Gastrocnemius medialis (tissue), 4 donors: ENCODE measurements at regions not wholly inside any gene's neighbourhood (a gene's known extent, or its start where the extent isn't known, plus 50 kb on each side); places are given as distances from the start of the nearest gene placed in this dataset.

Experiments
- ATAC-seq, 2 donors: fragments of 150-250 bp; one replicate each; pipeline ENCODE4 v1.9.1; 2016
- DNase-seq, 2 donors: peaks; one replicate each; pipeline ENCODE4 v3.0.0-alpha.2; 2019
- H3K27ac ChIP-seq, 4 donors: fragments of 200-600 bp; sonication (generic); 1 replicate in 1 of 4; 2 replicates in 3 of 4; pipeline ENCODE4 v1.5.1; 2016 to 2018; ENCODE audit warnings: mild to moderate bottlenecking in 2 of 4, moderate library complexity in 1 of 4
- H3K27me3 ChIP-seq, 3 donors: fragments of 200-600 bp; sonication (generic) in 2 of 3; 1 replicate in 1 of 3; 2 replicates in 2 of 3; pipeline versions ENCODE4 v1.5.1 to v1.6.0; 2016 to 2019; ENCODE audit warnings: mild to moderate bottlenecking in 1 of 3, moderate library complexity in 1 of 3
- H3K36me3 ChIP-seq, 2 donors: fragments of 200-600 bp; sonication (generic) in 1 of 2; one replicate each; pipeline ENCODE4 v1.5.1; 2017 to 2018
- H3K4me1 ChIP-seq, 2 donors: fragments of 200-600 bp; sonication (generic) in 1 of 2; one replicate each; pipeline ENCODE4 v1.5.1; 2016 to 2017; ENCODE audit warnings: mild to moderate bottlenecking in 2 of 2
- H3K4me3 ChIP-seq, 4 donors: fragments of 200-600 bp; sonication (generic) in 3 of 4; 1 replicate in 1 of 4; 2 replicates in 3 of 4; pipeline ENCODE4 v1.5.1; 2016 to 2019; ENCODE audit warnings: mild to moderate bottlenecking in 2 of 4
- H3K9me3 ChIP-seq, 3 donors: fragments of 200-600 bp; sonication (generic) in 2 of 3; 1 replicate in 1 of 3; 2 replicates in 2 of 3; pipeline ENCODE4 v1.5.1; 2016 to 2019
- CTCF ChIP-seq, 5 experiments: fragments of 450-650 bp in 3 of 5; fragments of 200-600 bp in 2 of 5; sonication (generic) in 2 of 5; IDR thresholded peaks in 4 of 5; conservative IDR thresholded peaks in 1 of 5; 1 replicate in 4 of 5; 2 replicates in 1 of 5; pipeline ENCODE4 v1.5.1; 2016 to 2019; ENCODE audit warnings: antibody characterized with exemption in 5 of 5, mild to moderate bottlenecking in 3 of 5, moderate library complexity in 3 of 5
- POLR2A ChIP-seq, 2 donors: fragments of 450-650 bp; IDR thresholded peaks; one replicate each; pipeline ENCODE4 v1.6.1; 2017; ENCODE audit warnings: antibody characterized with exemption in 2 of 2, mild to moderate bottlenecking in 2 of 2, moderate library complexity in 2 of 2
- in situ Hi-C, 4 donors: fragments of 200-750 bp; cut with MboI; loops; one replicate each; pipeline versions ENCODE4 v1.15.0 to v1.8.0; 2017; ENCODE audit warnings: low sequenced_read_pairs in 4 of 4
- intact Hi-C: fragments of 100-400 bp; cut with DNase I; formaldehyde crosslinking; loops from one replicate; pipeline ENCODE4 v1.15.1; 2023; ENCODE audit warnings: low total_unique reads

DNA sequence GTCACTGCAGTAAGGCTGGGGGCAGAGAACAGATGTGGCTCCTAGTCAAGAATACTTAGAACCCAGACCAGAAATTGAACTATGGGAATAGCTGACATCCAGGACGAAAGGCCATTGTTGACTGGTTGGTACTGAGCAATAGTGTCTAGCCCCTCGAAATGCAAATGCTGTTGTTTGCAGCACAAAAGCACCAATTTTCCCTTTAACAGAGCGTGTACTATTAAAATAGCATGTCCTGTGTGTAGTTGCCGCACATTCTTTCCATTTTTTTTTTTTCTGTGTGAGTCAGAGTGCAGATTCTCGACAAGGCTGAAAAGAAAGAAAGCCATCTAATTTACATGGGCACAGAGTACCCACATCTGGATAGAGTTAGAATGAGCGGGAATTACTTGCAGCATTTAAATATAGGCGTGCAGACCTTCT, 302.4 kb downstream of the PTEN start:
- H3K27me3 ChIP-seq: no peaks in the 10 kb centered on the region
- intact Hi-C loops: no loop called here
- ATAC-seq (no peak), DNase-seq (no peak)
- no peaks in the 10 kb centered on the region for H3K4me1 ChIP-seq
- no peaks in the 10 kb centered on the region for H3K36me3 ChIP-seq
- no peaks in the 10 kb centered on the region for H3K9me3 ChIP-seq
- no peak overlapping the region for H3K4me3 ChIP-seq
- H3K27ac ChIP-seq: peak overlapping the region in 1 of 4 donors; percentile 33
- in situ Hi-C loops: no loop called here
- no peak for TF ChIP-seq POLR2A (IDR thresholded peaks at IDR 0.05)
- TF ChIP-seq CTCF (IDR thresholded peaks at IDR 0.05 in 4 of 5, conservative IDR thresholded peaks at IDR 0.05 in 1 of 5): no peak

DNA sequence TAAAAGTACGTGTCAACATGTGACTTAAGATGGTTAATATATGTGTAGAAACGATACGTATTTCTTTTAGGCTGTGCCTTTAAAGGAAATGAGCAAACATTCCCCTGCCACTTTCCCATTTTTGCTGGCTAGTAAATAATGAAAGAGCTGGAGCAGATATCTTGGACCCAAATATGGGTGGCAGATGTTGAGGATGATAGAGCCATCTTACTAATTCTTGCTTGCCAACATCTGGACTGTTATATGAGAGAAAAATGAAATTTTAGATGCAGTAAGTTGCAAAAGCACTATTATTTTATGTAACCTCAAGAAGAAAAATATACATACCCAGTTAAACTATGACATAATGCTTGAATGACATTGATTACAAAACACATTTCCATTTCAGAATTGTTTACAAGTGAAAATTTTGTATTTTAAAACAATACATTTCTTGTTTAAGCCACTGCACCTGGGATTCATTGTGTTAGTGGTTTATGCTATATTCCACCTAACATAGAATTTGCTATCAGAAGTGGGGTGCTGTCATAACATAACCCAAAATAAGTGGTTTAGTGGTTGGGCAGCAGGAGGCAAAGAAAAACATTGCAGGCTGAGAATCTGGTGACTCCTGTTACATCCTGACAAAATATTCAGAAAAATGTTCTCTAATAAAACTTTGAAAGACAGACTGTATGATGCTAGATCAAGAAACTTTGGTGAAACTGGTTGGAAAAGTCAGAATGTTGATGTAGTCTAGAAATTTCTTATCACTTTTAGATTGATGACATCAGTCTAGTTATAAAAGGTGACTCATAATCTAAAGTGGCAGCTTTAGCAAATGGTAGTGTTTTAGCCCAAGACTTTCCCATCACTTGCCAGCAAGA, 305.0 kb downstream of the PTEN start:
- in situ Hi-C loops (no loop called here), intact Hi-C loops (no loop called here)
- Histone ChIP-seq H3K4me1 (no peaks in the 10 kb centered on the region), H3K9me3 (no peaks in the 10 kb centered on the region), H3K27me3 (no peaks in the 10 kb centered on the region), H3K27ac (no peak overlapping the region), H3K4me3 (no peak overlapping the region), H3K36me3 (no peaks in the 10 kb centered on the region)
- TF ChIP-seq CTCF (IDR thresholded peaks at IDR 0.05 in 4 of 5, conservative IDR thresholded peaks at IDR 0.05 in 1 of 5) (no peak), POLR2A (IDR thresholded peaks at IDR 0.05) (no peak)
- ATAC-seq (no peak), DNase-seq (no peak)

DNA sequence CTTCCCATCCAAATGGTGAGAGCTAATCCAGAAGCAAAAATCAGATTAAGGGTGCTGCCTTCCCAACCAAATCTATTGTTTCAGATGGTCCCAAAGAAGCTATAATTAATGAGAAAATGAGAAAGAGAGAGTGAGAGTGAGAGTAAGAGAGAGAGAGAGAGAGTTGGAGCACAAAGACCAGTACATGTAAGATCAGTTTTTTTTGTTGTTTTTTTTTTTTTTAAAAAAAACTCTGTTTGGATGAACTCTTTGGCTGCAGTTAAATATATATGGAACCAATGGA, 305.6 kb downstream of the PTEN start:
- intact Hi-C loops (no loop called here), in situ Hi-C loops (no loop called here)
- TF ChIP-seq CTCF (IDR thresholded peaks at IDR 0.05 in 4 of 5, conservative IDR thresholded peaks at IDR 0.05 in 1 of 5): no peak
- TF ChIP-seq POLR2A (IDR thresholded peaks at IDR 0.05): no peak
- Histone ChIP-seq H3K27ac (no peak overlapping the region), H3K27me3 (no peaks in the 10 kb centered on the region), H3K4me1 (no peaks in the 10 kb centered on the region), H3K4me3 (no peak overlapping the region), H3K36me3 (no peaks in the 10 kb centered on the region), H3K9me3 (no peaks in the 10 kb centered on the region)
- no peak for ATAC-seq
- no peak for DNase-seq

GRCh38 chr10:88170628-88171027, 307.2 kb downstream of the PTEN start:
- DNase-seq (no peak), ATAC-seq (no peak)
- Histone ChIP-seq H3K9me3 (no peaks in the 10 kb centered on the region), H3K27me3 (no peaks in the 10 kb centered on the region), H3K4me1 (no peaks in the 10 kb centered on the region), H3K36me3 (no peaks in the 10 kb centered on the region), H3K27ac (no peak overlapping the region), H3K4me3 (no peak overlapping the region)
- no peak for TF ChIP-seq CTCF (IDR thresholded peaks at IDR 0.05 in 4 of 5, conservative IDR thresholded peaks at IDR 0.05 in 1 of 5)
- no peak for TF ChIP-seq POLR2A (IDR thresholded peaks at IDR 0.05)
- intact Hi-C loops: no loop called here
- in situ Hi-C loops: no loop called here

GRCh38 chr10:88172159-88172558, 308.7 kb downstream of the PTEN start:
- H3K27ac ChIP-seq: no peak overlapping the region
- intact Hi-C loops: no loop called here
- in situ Hi-C loops: no loop called here
- ATAC-seq (no peak), DNase-seq (no peak)
- no peaks in the 10 kb centered on the region for H3K27me3 ChIP-seq
- no peaks in the 10 kb centered on the region for H3K36me3 ChIP-seq
- H3K9me3 ChIP-seq: no peaks in the 10 kb centered on the region
- H3K4me3 ChIP-seq: no peak overlapping the region
- no peaks in the 10 kb centered on the region for H3K4me1 ChIP-seq
- no peak for TF ChIP-seq CTCF (IDR thresholded peaks at IDR 0.05 in 4 of 5, conservative IDR thresholded peaks at IDR 0.05 in 1 of 5)
- no peak for TF ChIP-seq POLR2A (IDR thresholded peaks at IDR 0.05)
